Activated naive CD8-positive, alpha-beta T cell treated with anti-CD3 and anti-CD28 coated beads, Interleukin-2, amount 50 U/mL, for 24 hours (primary cell): ENCODE measurements at regions not wholly inside any gene's neighbourhood (a gene's known extent, or its start where the extent isn't known, plus 50 kb on each side); places are given as distances from the start of the nearest gene placed in this dataset.
A peak's percentile ranks its signal among the peaks of the same experiment; 100 is the strongest.

Source experiments
- ATAC-seq: fragments of 150-1000 bp; cut with Tn5 transposase; one replicate; pipeline ENCODE4 v1.10.0; 2021
- DNase-seq: peaks from one replicate; pipeline ENCODE4 v3.0.0; 2021
- H3K27ac Mint-ChIP-seq: one replicate; pipeline ENCODE4 v1.8.0; 2021; ENCODE audit warnings: mild to moderate bottlenecking, mixed read lengths
- H3K27me3 Mint-ChIP-seq: one replicate; pipeline ENCODE4 v1.8.0; 2021; ENCODE audit warnings: mixed read lengths
- H3K36me3 Mint-ChIP-seq: one replicate; pipeline ENCODE4 v1.8.0; 2021; ENCODE audit warnings: low read depth, mixed read lengths
- H3K4me1 Mint-ChIP-seq: one replicate; pipeline ENCODE4 v1.8.0; 2021; ENCODE audit warnings: mixed read lengths
- H3K4me3 Mint-ChIP-seq: one replicate; pipeline ENCODE4 v1.8.0; 2021; ENCODE audit warnings: mild to moderate bottlenecking, moderate library complexity, mixed read lengths
- H3K9me3 Mint-ChIP-seq: one replicate; pipeline ENCODE4 v1.8.0; 2021; ENCODE audit warnings: mixed read lengths

- H3K36me3 Mint-ChIP-seq = no peaks in the 10 kb centered on the region
- H3K9me3 Mint-ChIP-seq = no peaks in the 10 kb centered on the region
- no peaks in the 10 kb centered on the region for H3K27me3 Mint-ChIP-seq
- H3K4me3 Mint-ChIP-seq = no peak overlapping the region
- DNase-seq (no peak), ATAC-seq (no peak)
- H3K4me1 Mint-ChIP-seq = no peaks in the 10 kb centered on the region
- H3K27ac Mint-ChIP-seq = no peak overlapping the region
Observed at GRCh38 chr2:12424809-12425208, 291.9 kb upstream of the TRIB2 start.

DNA sequence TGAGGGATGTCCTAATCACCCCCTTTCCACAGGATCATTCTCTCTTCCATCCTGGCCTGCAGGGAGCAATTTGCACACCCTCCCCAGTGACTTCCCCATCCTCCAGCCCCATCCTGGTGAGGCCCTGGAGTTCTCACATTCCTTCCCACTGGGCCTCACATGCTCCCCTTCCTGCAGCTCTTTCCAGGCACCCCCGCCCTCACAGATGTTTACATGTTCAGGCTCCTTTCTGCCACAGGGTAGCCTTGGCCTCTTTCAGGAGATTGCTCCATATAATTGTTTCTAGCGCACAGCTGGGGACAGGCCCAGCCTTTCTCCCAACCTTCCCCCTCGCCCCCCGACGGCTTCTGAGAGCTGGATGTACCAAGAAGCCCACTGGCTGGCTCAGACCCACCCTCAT, 288.4 kb upstream of the TRIB2 start:
- Mint-ChIP-seq H3K36me3 (no peaks in the 10 kb centered on the region), H3K4me3 (no peak overlapping the region), H3K9me3 (no peaks in the 10 kb centered on the region), H3K27me3 (no peaks in the 10 kb centered on the region), H3K4me1 (peaks cover 14% of the 10 kb centered on the region), H3K27ac (no peak overlapping the region)
- DNase-seq (no peak), ATAC-seq (no peak)

- Mint-ChIP-seq H3K27me3 (no peaks in the 10 kb centered on the region), H3K27ac (no peak overlapping the region), H3K4me1 (peaks cover 14% of the 10 kb centered on the region), H3K9me3 (no peaks in the 10 kb centered on the region), H3K4me3 (no peak overlapping the region), H3K36me3 (no peaks in the 10 kb centered on the region)
- DNase-seq = no peak
- no peak for ATAC-seq
Observed at GRCh38 chr2:12428786-12429185, 287.9 kb upstream of the TRIB2 start.

DNA sequence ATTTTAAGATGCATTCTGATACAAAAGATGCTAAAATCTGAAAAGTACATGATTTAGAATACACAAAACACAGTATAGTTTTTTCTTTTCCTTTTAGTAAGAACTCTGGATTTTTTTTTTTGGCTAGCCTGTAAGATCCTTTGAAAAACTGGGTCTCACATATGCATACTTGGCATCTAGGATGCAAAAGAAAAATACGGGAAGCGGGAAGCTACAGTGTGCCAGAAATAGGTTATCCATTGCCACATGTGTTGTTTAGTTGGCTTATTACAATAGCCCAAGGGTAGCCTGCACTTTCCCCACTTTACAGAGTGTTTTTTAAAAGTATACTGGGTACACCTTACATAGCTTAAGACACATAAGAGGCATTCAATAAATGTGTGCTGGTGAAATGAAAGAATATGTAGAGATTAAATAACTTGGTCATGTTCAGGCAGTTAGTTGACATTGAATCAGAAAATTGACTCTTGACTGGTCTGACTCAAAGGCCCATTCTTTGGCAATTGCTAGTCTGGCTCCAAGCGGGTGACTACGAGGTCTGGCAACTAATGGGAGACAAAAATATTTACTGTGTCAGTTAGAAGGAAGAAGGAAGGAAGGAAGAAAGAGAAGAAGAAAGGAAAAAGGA, 286.8 kb upstream of the TRIB2 start:
- peaks cover 14% of the 10 kb centered on the region for H3K4me1 Mint-ChIP-seq
- no peaks in the 10 kb centered on the region for H3K9me3 Mint-ChIP-seq
- no peak overlapping the region for H3K4me3 Mint-ChIP-seq
- no peaks in the 10 kb centered on the region for H3K27me3 Mint-ChIP-seq
- H3K36me3 Mint-ChIP-seq = no peaks in the 10 kb centered on the region
- no peak overlapping the region for H3K27ac Mint-ChIP-seq
- ATAC-seq (no peak), DNase-seq (no peak)

- H3K27me3 Mint-ChIP-seq = no peaks in the 10 kb centered on the region
- H3K4me3 Mint-ChIP-seq = peak overlapping the region; percentile 34
- H3K4me1 Mint-ChIP-seq = peaks cover 18% of the 10 kb centered on the region
- no peaks in the 10 kb centered on the region for H3K9me3 Mint-ChIP-seq
- DNase-seq (no peak), ATAC-seq (peak; percentile 97)
- H3K36me3 Mint-ChIP-seq = no peaks in the 10 kb centered on the region
- H3K27ac Mint-ChIP-seq = no peak overlapping the region
Observed at GRCh38 chr2:12430407-12431133, 286.2 kb upstream of the TRIB2 start.

GRCh38 chr2:12432985-12433625, 283.6 kb upstream of the TRIB2 start:
- no peaks in the 10 kb centered on the region for H3K36me3 Mint-ChIP-seq
- no peaks in the 10 kb centered on the region for H3K27me3 Mint-ChIP-seq
- no peak overlapping the region for H3K27ac Mint-ChIP-seq
- H3K4me1 Mint-ChIP-seq = peaks cover 34% of the 10 kb centered on the region
- ATAC-seq (no peak), DNase-seq (no peak)
- no peak overlapping the region for H3K4me3 Mint-ChIP-seq
- no peaks in the 10 kb centered on the region for H3K9me3 Mint-ChIP-seq

DNA sequence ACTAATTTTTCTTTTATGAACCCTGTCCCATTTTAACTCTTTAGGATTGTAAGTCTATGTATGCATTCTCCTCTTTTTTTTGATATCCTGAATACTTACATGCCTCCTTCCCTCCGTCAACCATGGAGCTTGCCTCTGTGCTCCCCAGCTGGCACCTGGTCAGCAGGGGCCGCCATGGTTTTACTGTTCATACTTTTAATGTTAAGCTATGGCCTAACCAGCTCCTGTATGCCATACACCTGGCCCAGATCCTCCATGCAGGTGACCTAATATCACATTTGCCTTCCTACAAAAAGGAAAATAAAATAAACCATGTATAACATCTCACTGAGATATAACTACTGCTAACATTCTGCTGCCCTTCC, 283.1 kb upstream of the TRIB2 start:
- H3K4me1 Mint-ChIP-seq = peaks cover 34% of the 10 kb centered on the region
- ATAC-seq (no peak), DNase-seq (no peak)
- H3K27ac Mint-ChIP-seq = no peak overlapping the region
- H3K36me3 Mint-ChIP-seq = no peaks in the 10 kb centered on the region
- H3K27me3 Mint-ChIP-seq = no peaks in the 10 kb centered on the region
- H3K4me3 Mint-ChIP-seq = no peak overlapping the region
- no peaks in the 10 kb centered on the region for H3K9me3 Mint-ChIP-seq

GRCh38 chr2:12434630-12435098, 282.1 kb upstream of the TRIB2 start:
- Mint-ChIP-seq H3K9me3 (no peaks in the 10 kb centered on the region), H3K27ac (no peak overlapping the region), H3K4me1 (peaks cover 34% of the 10 kb centered on the region), H3K27me3 (no peaks in the 10 kb centered on the region), H3K36me3 (no peaks in the 10 kb centered on the region), H3K4me3 (no peak overlapping the region)
- ATAC-seq (no peak), DNase-seq (no peak)

- H3K9me3 Mint-ChIP-seq = no peaks in the 10 kb centered on the region
- no peak overlapping the region for H3K27ac Mint-ChIP-seq
- no peak overlapping the region for H3K4me3 Mint-ChIP-seq
- ATAC-seq (no peak), DNase-seq (no peak)
- H3K36me3 Mint-ChIP-seq = no peaks in the 10 kb centered on the region
- H3K27me3 Mint-ChIP-seq = no peaks in the 10 kb centered on the region
- peaks cover 28% of the 10 kb centered on the region for H3K4me1 Mint-ChIP-seq
Observed at GRCh38 chr2:12435430-12436222, 281.1 kb upstream of the TRIB2 start.

DNA sequence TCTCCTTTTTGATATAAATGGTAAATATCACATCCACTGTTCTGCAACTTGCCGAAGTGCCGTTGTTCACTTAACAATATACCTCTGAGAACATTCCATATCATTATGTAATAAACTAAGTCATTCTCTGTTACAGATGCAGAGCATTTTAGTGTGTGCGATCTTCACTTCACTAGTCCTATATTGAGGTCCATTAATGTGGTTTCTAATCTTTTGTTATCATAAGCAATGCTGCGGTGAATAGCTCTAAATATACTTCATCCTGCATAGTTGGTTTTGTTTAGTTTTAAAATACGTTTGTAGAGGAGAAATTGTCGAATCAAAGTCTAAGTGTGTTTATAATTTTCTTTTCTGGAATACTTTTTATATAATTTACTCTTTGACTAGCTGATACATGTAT, 280.3 kb upstream of the TRIB2 start:
- DNase-seq = no peak
- H3K4me1 Mint-ChIP-seq = peaks cover 22% of the 10 kb centered on the region
- H3K4me3 Mint-ChIP-seq = no peak overlapping the region
- ATAC-seq = no peak
- no peak overlapping the region for H3K27ac Mint-ChIP-seq
- H3K27me3 Mint-ChIP-seq = no peaks in the 10 kb centered on the region
- no peaks in the 10 kb centered on the region for H3K9me3 Mint-ChIP-seq
- no peaks in the 10 kb centered on the region for H3K36me3 Mint-ChIP-seq

- peaks cover 26% of the 10 kb centered on the region for H3K4me1 Mint-ChIP-seq
- H3K4me3 Mint-ChIP-seq = no peak overlapping the region
- no peak for ATAC-seq
- H3K9me3 Mint-ChIP-seq = no peaks in the 10 kb centered on the region
- no peak overlapping the region for H3K27ac Mint-ChIP-seq
- no peaks in the 10 kb centered on the region for H3K36me3 Mint-ChIP-seq
- no peaks in the 10 kb centered on the region for H3K27me3 Mint-ChIP-seq
- no peak for DNase-seq
Observed at GRCh38 chr2:12436935-12437561, 279.7 kb upstream of the TRIB2 start.

DNA sequence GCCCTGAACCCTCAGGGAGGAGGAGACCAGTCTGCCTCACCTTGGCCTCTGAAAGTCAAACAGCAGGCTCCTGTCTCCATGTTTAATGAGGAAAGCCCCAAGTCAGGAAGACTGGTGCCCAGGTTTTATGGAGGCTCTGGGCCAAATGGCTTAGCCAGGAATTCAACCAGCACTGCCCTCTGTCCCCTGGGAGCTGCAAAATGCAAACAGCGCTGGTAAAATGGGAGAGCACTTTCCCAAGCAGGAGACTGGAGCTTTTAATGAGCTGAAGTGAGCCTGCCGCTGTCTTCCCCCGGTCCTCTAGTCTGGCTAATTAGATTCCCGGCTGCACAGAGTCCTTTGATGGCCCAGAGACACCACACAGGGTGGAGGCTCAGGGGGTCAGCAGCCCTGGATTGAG, 276.0 kb upstream of the TRIB2 start:
- ATAC-seq = no peak
- H3K27me3 Mint-ChIP-seq = no peaks in the 10 kb centered on the region
- no peak overlapping the region for H3K4me3 Mint-ChIP-seq
- H3K4me1 Mint-ChIP-seq = peaks cover 28% of the 10 kb centered on the region
- no peaks in the 10 kb centered on the region for H3K36me3 Mint-ChIP-seq
- no peak for DNase-seq
- no peak overlapping the region for H3K27ac Mint-ChIP-seq
- no peaks in the 10 kb centered on the region for H3K9me3 Mint-ChIP-seq

- no peaks in the 10 kb centered on the region for H3K36me3 Mint-ChIP-seq
- no peak for ATAC-seq
- peaks cover 19% of the 10 kb centered on the region for H3K4me1 Mint-ChIP-seq
- no peak for DNase-seq
- peak overlapping the region; percentile 44 for H3K27ac Mint-ChIP-seq
- H3K27me3 Mint-ChIP-seq = no peaks in the 10 kb centered on the region
- no peak overlapping the region for H3K4me3 Mint-ChIP-seq
- H3K9me3 Mint-ChIP-seq = no peaks in the 10 kb centered on the region
Observed at GRCh38 chr2:12441750-12442475, 274.8 kb upstream of the TRIB2 start.

DNA sequence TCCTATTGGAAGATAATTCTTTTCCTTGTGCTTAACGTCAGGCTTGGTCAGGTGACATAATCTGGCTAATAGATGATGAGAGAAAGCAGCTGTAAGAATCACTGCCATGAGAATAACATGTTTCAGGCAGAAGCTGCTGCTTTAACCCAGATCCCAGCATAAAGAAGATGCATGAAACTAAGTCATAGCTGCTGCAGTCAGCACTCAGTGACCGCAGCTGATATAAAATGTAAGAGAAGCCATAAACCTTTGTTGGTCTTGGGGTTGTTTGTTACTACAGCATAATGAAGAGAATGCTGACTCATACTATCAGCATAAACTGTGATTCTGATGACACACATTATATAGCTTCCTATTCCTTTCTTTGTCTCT, 274.3 kb upstream of the TRIB2 start:
- DNase-seq = no peak
- no peak for ATAC-seq
- Mint-ChIP-seq H3K36me3 (no peaks in the 10 kb centered on the region), H3K4me1 (peaks cover 15% of the 10 kb centered on the region), H3K4me3 (no peak overlapping the region), H3K9me3 (no peaks in the 10 kb centered on the region), H3K27me3 (no peaks in the 10 kb centered on the region), H3K27ac (peak overlapping the region; percentile 44)
